IMR-90 (cell line): ENCODE measurements at regions not wholly inside any gene's neighbourhood (a gene's known extent, or its start where the extent isn't known, plus 50 kb on each side); places are given as distances from the start of the nearest gene placed in this dataset.

Experiments used
- ATAC-seq: fragments of 200-7000 bp; cut with Tn5 transposase; 2 replicates; pipeline ENCODE4 v1.9.1; 2020; ENCODE audit warnings: low read depth, mild to moderate bottlenecking, moderate library complexity
- BruUV-seq: library from RNA; stranded (reverse); fragments of 400-500 nt; replicated peaks from 2 replicates; lab custom pipeline; 2021; lab: Mats Ljungman, UMichigan
- CTCF ChIA-PET: fragments of 300-600 bp; formaldehyde crosslinking; extraction: SDS; loops from one replicate; lab custom pipeline; 2021; ENCODE audit warnings: antibody characterized with exemption; lab: Yijun Ruan, JAX
- POLR2A ChIA-PET: fragments of 300-600 bp; sonication (Branson Sonifier 250); formaldehyde crosslinking; loops from one replicate; lab custom pipeline; 2022; ENCODE audit warnings: antibody characterized with exemption; ENCODE audit not compliant: unreplicated experiment; lab: Charles Lee
- DNase-seq: peaks from one replicate; pipeline ENCODE4 v3.0.0; 2013
- H2AFZ ChIP-seq: replicated peaks from 2 replicates; pipeline ENCODE3; 2013; ENCODE audit warnings: low read length, mild to moderate bottlenecking; ENCODE audit not compliant: poor library complexity
- H2AK5ac ChIP-seq: 2 replicates; pipeline ENCODE4 v1.6.1; 2013; ENCODE audit warnings: low read depth, low read length, inconsistent platforms
- H2AK9ac ChIP-seq: replicated peaks from 2 replicates; pipeline ENCODE3; 2013; ENCODE audit warnings: mild to moderate bottlenecking, low read depth, low read length, moderate library complexity; ENCODE audit not compliant: poor library complexity
- H2BK120ac ChIP-seq: 2 replicates; pipeline ENCODE4 v1.6.1; 2013; ENCODE audit warnings: low read depth, low read length, inconsistent platforms
- H2BK15ac ChIP-seq: 3 replicates; pipeline ENCODE4 v1.6.1; 2013; ENCODE audit warnings: low read depth, low read length, inconsistent platforms
- H2BK20ac ChIP-seq: 2 replicates; pipeline ENCODE4 v1.6.1; 2013; ENCODE audit warnings: low read depth, mild to moderate bottlenecking, inconsistent platforms, low read length, moderate library complexity
- H2BK5ac ChIP-seq: 2 replicates; pipeline ENCODE4 v1.6.1; 2013; ENCODE audit warnings: mild to moderate bottlenecking, low read depth, low read length, inconsistent platforms; ENCODE audit not compliant: poor library complexity, severe bottlenecking
- H3K14ac ChIP-seq: replicated peaks from 2 replicates; pipeline ENCODE4 v1.6.1; 2013; ENCODE audit warnings: low read depth, low read length, inconsistent platforms
- H3K18ac ChIP-seq: 2 replicates; pipeline ENCODE4 v1.6.1; 2013; ENCODE audit warnings: low read depth, low read length, control low read depth
- H3K23ac ChIP-seq: 2 replicates; pipeline ENCODE4 v1.6.1; 2013; ENCODE audit warnings: low read depth, low read length, inconsistent platforms
- H3K27ac ChIP-seq: 2 replicates; pipeline ENCODE4 v1.5.1; 2013; ENCODE audit warnings: mild to moderate bottlenecking, control low read depth, low read length; ENCODE audit not compliant: insufficient read depth
- H3K27me3 ChIP-seq: 2 replicates; pipeline ENCODE4 v1.6.1; 2013; ENCODE audit warnings: low read length; ENCODE audit not compliant: control insufficient read depth, insufficient read depth
- H3K36me3 ChIP-seq: 2 replicates; pipeline ENCODE4 v1.6.1; 2013; ENCODE audit warnings: low read length, mixed read lengths; ENCODE audit not compliant: control insufficient read depth, insufficient read depth
- H3K4ac ChIP-seq: 2 replicates; pipeline ENCODE4 v1.6.1; 2013; ENCODE audit warnings: low read depth, low read length, inconsistent platforms
- H3K4me1 ChIP-seq: 2 replicates; pipeline ENCODE4 v1.6.1; 2013; ENCODE audit warnings: low read length, mixed read lengths; ENCODE audit not compliant: control insufficient read depth, insufficient read depth
- H3K4me2 ChIP-seq: 2 replicates; pipeline ENCODE4 v1.6.1; 2013; ENCODE audit warnings: low read depth, mild to moderate bottlenecking, control low read depth, low read length, moderate library complexity
- H3K4me3 ChIP-seq: 2 replicates; pipeline ENCODE4 v1.5.1; 2013; ENCODE audit warnings: low read depth, mild to moderate bottlenecking, control low read depth, low read length, moderate library complexity; ENCODE audit not compliant: insufficient read depth
- H3K56ac ChIP-seq: 2 replicates; pipeline ENCODE4 v1.6.1; 2013; ENCODE audit warnings: low read length, inconsistent platforms; ENCODE audit not compliant: insufficient read depth; ENCODE audit errors: extremely low read depth
- H3K79me1 ChIP-seq, 2 experiments: 2 replicates each; pipeline ENCODE4 v1.6.1; 2013; ENCODE audit warnings: low read length in 2 of 2, inconsistent platforms in 1 of 2, low read depth in 1 of 2
- H3K9ac ChIP-seq: 2 replicates; pipeline ENCODE4 v1.6.1; 2013; ENCODE audit warnings: low read depth, low read length, control low read depth
- H3K9me1 ChIP-seq: 2 replicates; pipeline ENCODE4 v1.6.1; 2013; ENCODE audit warnings: low read length, inconsistent platforms; ENCODE audit not compliant: insufficient read depth
- H3K9me3 ChIP-seq: 2 replicates; pipeline ENCODE4 v1.6.1; 2013; ENCODE audit warnings: low read length; ENCODE audit not compliant: control insufficient read depth, insufficient read depth
- H4K20me1 ChIP-seq: 2 replicates; pipeline ENCODE4 v1.6.1; 2013; ENCODE audit warnings: low read length, inconsistent platforms; ENCODE audit not compliant: insufficient read depth
- H4K5ac ChIP-seq: 2 replicates; pipeline ENCODE4 v1.6.1; 2013; ENCODE audit warnings: mild to moderate bottlenecking, low read depth, low read length, control low read depth
- H4K8ac ChIP-seq, 2 experiments: 2 replicates each; pipeline ENCODE4 v1.6.1; 2013; ENCODE audit warnings: low read depth in 2 of 2, low read length in 2 of 2, control low read depth in 1 of 2, inconsistent platforms in 1 of 2
- H4K91ac ChIP-seq: 2 replicates; pipeline ENCODE4 v1.6.1; 2013; ENCODE audit warnings: low read depth, low read length, inconsistent platforms; ENCODE audit not compliant: insufficient read depth
- BHLHE40 ChIP-seq: fragments of 150-350 bp; IDR thresholded peaks from 2 replicates; pipeline ENCODE4 v1.6.1; 2016; ENCODE audit warnings: mild to moderate bottlenecking, low read depth, low read length
- CEBPB ChIP-seq: IDR thresholded peaks from 2 replicates; pipeline ENCODE4 v1.6.1; 2012; ENCODE audit warnings: low read depth, low read length, improper control_type of control experiment
- CHD1 ChIP-seq: IDR thresholded peaks from 2 replicates; pipeline ENCODE4 v1.6.1; 2012; ENCODE audit warnings: low read depth, low read length, improper control_type of control experiment
- MAZ ChIP-seq: IDR thresholded peaks from 2 replicates; pipeline ENCODE4 v1.6.1; 2012; ENCODE audit warnings: low read depth, mild to moderate bottlenecking, low read length, improper control_type of control experiment, moderate library complexity, borderline replicate concordance
- WGBS, 2 experiments: methylation state at CpG; one replicate each; pipeline versions ENCODE4 v1.1.5 to v1.1.7; 2013; ENCODE audit warnings: missing lambda C conversion rate in 2 of 2; ENCODE audit not compliant: insufficient read length in 1 of 2; ENCODE audit errors: extremely low coverage in 2 of 2; 5-methylcytosine and 5-hydroxymethylcytosine counted together
- dilution Hi-C: fragments of 300-500 bp; cut with HindIII; formaldehyde crosslinking; loops from one replicate; pipeline ENCODE4 v1.14.3; 2018; ENCODE audit warnings: low sequenced_read_pairs; ENCODE audit not compliant: unreplicated experiment
- in situ Hi-C: fragments of 300-500 bp; cut with MboI; formaldehyde crosslinking; loops from 3 replicates; pipeline ENCODE4 v1.14.3; 2019; ENCODE audit warnings: low sequenced_read_pairs, inconsistent platforms, mixed read lengths
- intact Hi-C: fragments of 100-400 bp; cut with micrococcal nuclease; formaldehyde crosslinking; loops from 2 replicates; pipeline ENCODE4 v1.10.0; 2022
- TF ChIP-seq, protein P1 (sequence below): fragments of 150-350 bp; IDR thresholded peaks from 2 replicates; pipeline ENCODE4 v1.6.1; 2016; ENCODE audit warnings: low read depth, mild to moderate bottlenecking, low read length, moderate library complexity, borderline replicate concordance
- TF ChIP-seq, protein P2 (sequence below): fragments of 150-350 bp; IDR thresholded peaks from 2 replicates; pipeline ENCODE4 v1.6.1; 2017; ENCODE audit warnings: mild to moderate bottlenecking, antibody characterized with exemption, low read length, low read depth

DNA sequence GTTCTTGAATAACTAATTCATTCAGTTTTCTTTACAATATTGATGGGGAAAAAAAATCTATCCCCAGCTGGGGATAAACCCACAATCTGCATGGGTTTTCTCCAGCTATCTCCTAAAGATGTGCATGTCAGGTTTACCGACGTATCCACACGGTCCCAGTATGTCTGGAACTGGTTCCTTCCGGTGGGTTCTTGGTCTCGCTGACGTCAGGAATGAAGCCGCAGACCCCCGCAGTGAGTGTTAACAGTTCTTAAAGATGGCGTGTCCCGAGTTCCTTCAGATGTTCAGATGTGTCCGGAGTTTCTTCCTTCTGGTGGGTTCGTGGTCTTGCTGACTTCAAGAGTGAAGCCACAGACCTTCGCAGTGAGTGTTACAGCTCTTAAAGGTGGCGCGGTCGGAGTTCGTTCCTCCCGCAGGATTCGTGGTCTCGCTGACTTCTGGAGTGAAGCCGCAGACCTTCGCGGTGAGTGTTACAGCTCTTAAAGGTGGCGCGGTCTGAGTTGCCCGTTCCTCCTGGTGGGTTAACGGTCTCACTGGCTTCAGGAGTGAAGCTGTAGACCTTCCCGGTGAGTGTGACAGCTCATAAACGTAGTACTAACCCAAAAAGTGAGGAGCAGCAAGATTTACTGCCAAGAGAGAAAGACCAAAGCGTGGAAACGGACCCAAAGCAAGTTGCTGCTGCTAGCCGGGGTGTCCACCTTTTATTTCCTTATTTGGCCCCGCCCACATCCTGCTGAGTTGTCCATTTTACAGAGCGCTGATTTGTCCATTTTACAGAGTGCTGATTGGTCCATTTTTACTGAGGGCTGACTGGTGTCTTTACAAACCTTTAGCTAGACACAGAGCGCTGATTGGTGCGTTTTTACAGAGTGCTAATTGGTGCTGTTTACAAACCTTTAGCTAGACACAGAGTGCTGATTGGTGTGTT, 195.1 kb upstream of the NR2F2 start:
- Histone ChIP-seq H3K36me3 (no peaks in the 10 kb centered on the region), H4K5ac (no peak overlapping the region), H3K14ac (no peak overlapping the region), H3K18ac (no peak overlapping the region), H3K27ac (no peak overlapping the region), H3K4me2 (no peak overlapping the region), H3K56ac (no peak overlapping the region), H2BK5ac (no peak overlapping the region), H2BK20ac (no peak overlapping the region), H4K91ac (no peak overlapping the region), H2BK120ac (no peak overlapping the region), H4K8ac (no peak overlapping the region), H2AK5ac (no peak overlapping the region), H3K9me1 (no peaks in the 10 kb centered on the region), H3K79me1 (no peaks in the 10 kb centered on the region), H3K4ac (no peak overlapping the region), H3K27me3 (no peaks in the 10 kb centered on the region; the same call in 1 of the 2 replicates), H2AFZ (no peak overlapping the region), H3K23ac (no peak overlapping the region), H4K20me1 (no peaks in the 10 kb centered on the region), H3K4me3 (no peak overlapping the region), H3K9ac (no peak overlapping the region), H3K9me3 (0 out of 2 replicates have a peak, but pooled peaks cover 2% of the 10 kb centered on the region), H3K4me1 (no peaks in the 10 kb centered on the region), H2AK9ac (no peak overlapping the region), H2BK15ac (no peak overlapping the region)
- 86% methylated on average over 7 of the region's 36 CpGs; no CpG with 5 or more reads in 1 of the 2 experiments for WGBS, 2 experiments
- in situ Hi-C loops = no loop called here
- DNase-seq (no peak), ATAC-seq (no peak)
- ChIA-PET POLR2A (no interaction called here), CTCF (interaction anchor here (1.3 kb wide), 1 partner anchor 9 kb away, joined by 4 read pairs; no protein-coding TSS in a partner anchor)
- TF ChIP-seq BHLHE40 = no peak
- TF ChIP-seq, protein P1, sequence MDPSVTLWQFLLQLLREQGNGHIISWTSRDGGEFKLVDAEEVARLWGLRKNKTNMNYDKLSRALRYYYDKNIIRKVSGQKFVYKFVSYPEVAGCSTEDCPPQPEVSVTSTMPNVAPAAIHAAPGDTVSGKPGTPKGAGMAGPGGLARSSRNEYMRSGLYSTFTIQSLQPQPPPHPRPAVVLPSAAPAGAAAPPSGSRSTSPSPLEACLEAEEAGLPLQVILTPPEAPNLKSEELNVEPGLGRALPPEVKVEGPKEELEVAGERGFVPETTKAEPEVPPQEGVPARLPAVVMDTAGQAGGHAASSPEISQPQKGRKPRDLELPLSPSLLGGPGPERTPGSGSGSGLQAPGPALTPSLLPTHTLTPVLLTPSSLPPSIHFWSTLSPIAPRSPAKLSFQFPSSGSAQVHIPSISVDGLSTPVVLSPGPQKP = no peak
- TF ChIP-seq CEBPB = no peak
- TF ChIP-seq CHD1 = no peak
- TF ChIP-seq, protein P2, sequence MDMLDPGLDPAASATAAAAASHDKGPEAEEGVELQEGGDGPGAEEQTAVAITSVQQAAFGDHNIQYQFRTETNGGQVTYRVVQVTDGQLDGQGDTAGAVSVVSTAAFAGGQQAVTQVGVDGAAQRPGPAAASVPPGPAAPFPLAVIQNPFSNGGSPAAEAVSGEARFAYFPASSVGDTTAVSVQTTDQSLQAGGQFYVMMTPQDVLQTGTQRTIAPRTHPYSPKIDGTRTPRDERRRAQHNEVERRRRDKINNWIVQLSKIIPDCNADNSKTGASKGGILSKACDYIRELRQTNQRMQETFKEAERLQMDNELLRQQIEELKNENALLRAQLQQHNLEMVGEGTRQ = no peak
- TF ChIP-seq MAZ = no peak
- intact Hi-C loops = no loop called here
- dilution Hi-C loops = no loop called here
- no TSS peak for BruUV-seq
